Peyer's patch (tissue), 4 donors: ENCODE measurements at regions not wholly inside any gene's neighbourhood (a gene's known extent, or its start where the extent isn't known, plus 50 kb on each side); places are given as distances from the start of the nearest gene placed in this dataset.

Experiments
- POLR2A ChIP-seq, 2 donors: fragments of 450-650 bp; IDR thresholded peaks; one replicate each; pipeline ENCODE4 v1.5.1; 2017; ENCODE audit warnings: antibody characterized with exemption in 2 of 2, mild to moderate bottlenecking in 2 of 2, moderate library complexity in 2 of 2
- TF ChIP-seq, protein P1 (sequence below), 6 experiments: fragments of 450-650 bp in 4 of 6; fragments of 200-600 bp in 2 of 6; sonication (generic) in 1 of 6; IDR thresholded peaks; one replicate each; pipeline ENCODE4 v1.5.1; 2017 to 2019; ENCODE audit warnings: antibody characterized with exemption in 6 of 6, mild to moderate bottlenecking in 3 of 6, moderate library complexity in 1 of 6

DNA sequence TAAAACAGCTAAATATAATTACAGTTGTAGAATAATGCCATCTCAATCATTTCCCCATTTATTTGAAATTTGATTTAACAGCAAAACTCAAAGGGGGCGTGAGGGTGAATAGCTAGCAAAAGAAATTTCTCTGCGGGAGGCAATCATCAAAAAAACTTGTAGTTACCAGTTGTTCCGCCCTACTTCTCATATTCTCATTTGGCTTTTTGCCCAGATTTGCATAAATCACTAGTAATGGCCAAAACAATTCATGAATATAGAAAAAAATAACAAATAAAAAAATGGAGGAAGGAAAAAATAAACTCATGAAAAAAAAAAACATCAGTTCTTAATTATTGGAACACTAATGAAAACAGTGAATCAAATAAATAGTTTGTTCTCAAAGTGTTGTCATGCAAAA lies 722.6 kb upstream of the KIF2B start:
- TF ChIP-seq, protein P1, sequence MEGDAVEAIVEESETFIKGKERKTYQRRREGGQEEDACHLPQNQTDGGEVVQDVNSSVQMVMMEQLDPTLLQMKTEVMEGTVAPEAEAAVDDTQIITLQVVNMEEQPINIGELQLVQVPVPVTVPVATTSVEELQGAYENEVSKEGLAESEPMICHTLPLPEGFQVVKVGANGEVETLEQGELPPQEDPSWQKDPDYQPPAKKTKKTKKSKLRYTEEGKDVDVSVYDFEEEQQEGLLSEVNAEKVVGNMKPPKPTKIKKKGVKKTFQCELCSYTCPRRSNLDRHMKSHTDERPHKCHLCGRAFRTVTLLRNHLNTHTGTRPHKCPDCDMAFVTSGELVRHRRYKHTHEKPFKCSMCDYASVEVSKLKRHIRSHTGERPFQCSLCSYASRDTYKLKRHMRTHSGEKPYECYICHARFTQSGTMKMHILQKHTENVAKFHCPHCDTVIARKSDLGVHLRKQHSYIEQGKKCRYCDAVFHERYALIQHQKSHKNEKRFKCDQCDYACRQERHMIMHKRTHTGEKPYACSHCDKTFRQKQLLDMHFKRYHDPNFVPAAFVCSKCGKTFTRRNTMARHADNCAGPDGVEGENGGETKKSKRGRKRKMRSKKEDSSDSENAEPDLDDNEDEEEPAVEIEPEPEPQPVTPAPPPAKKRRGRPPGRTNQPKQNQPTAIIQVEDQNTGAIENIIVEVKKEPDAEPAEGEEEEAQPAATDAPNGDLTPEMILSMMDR (IDR thresholded peaks at IDR 0.05) = no peak
- TF ChIP-seq POLR2A (IDR thresholded peaks at IDR 0.05) = no peak
